Colonic mucosa (tissue), 4 donors: ENCODE measurements at regions not wholly inside any gene's neighbourhood (a gene's known extent, or its start where the extent isn't known, plus 50 kb on each side); places are given as distances from the start of the nearest gene placed in this dataset.

Source experiments
- DNase-seq: peaks from one replicate; pipeline ENCODE4 v3.0.0-alpha.2; 2020
- H3K27ac ChIP-seq: fragments of 200-600 bp; one replicate; pipeline ENCODE4 v1.8.0; 2021
- H3K27me3 ChIP-seq: fragments of 200-600 bp; one replicate; pipeline ENCODE4 v1.8.0; 2021
- H3K36me3 ChIP-seq: fragments of 200-600 bp; one replicate; pipeline ENCODE4 v1.8.0; 2021
- H3K4me1 ChIP-seq: fragments of 200-600 bp; one replicate; pipeline ENCODE4 v1.8.0; 2021; ENCODE audit warnings: mild to moderate bottlenecking
- H3K4me3 ChIP-seq: fragments of 200-600 bp; one replicate; pipeline ENCODE4 v1.8.0; 2021
- H3K9ac ChIP-seq, 2 donors: one replicate each; pipeline ENCODE4 v1.7.0; 2013; ENCODE audit warnings: control low read depth in 2 of 2, low read depth in 2 of 2, low read length in 2 of 2
- H3K9me3 ChIP-seq: fragments of 200-600 bp; one replicate; pipeline ENCODE4 v1.8.0; 2021
- intact Hi-C: fragments of 100-400 bp; cut with DNase I; formaldehyde crosslinking; loops from one replicate; pipeline ENCODE4 v1.14.1; 2022
- TF ChIP-seq, protein P1 (sequence below): fragments of 200-600 bp; IDR thresholded peaks from one replicate; pipeline ENCODE4 v1.8.0; 2022; ENCODE audit warnings: antibody characterized with exemption, mild to moderate bottlenecking
- donor health status: healthy.
- donor health status: DM: no; HTN: no; CAD: no.
- donor health status: DM: no; HTN: no; CAD: no.

DNA sequence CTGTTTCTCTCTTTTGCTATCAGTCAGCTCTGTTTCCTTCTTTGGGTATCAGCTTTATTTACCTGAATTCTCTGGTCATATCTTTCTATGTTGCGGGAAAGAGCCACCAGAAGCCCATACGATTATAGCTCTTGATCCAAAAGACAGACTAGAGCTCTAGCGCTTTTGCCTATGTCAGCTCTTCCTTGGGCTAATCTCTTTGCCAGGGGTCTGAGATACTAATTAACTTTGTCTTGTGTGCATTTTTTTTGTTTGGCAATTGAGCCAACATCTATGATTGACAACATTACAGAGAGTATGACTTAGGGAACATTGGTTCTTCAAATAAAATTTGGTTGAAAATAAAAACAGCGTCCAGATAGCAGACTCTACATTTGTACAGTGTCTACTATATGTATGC is 603.0 kb downstream of the KCTD16 start:
- Histone ChIP-seq H3K27me3 (no peaks in the 10 kb centered on the region), H3K27ac (no peak overlapping the region), H3K9me3 (no peaks in the 10 kb centered on the region), H3K9ac (no peak overlapping the region), H3K36me3 (no peaks in the 10 kb centered on the region), H3K4me3 (no peak overlapping the region), H3K4me1 (no peaks in the 10 kb centered on the region)
- no peak for DNase-seq
- TF ChIP-seq, protein P1, sequence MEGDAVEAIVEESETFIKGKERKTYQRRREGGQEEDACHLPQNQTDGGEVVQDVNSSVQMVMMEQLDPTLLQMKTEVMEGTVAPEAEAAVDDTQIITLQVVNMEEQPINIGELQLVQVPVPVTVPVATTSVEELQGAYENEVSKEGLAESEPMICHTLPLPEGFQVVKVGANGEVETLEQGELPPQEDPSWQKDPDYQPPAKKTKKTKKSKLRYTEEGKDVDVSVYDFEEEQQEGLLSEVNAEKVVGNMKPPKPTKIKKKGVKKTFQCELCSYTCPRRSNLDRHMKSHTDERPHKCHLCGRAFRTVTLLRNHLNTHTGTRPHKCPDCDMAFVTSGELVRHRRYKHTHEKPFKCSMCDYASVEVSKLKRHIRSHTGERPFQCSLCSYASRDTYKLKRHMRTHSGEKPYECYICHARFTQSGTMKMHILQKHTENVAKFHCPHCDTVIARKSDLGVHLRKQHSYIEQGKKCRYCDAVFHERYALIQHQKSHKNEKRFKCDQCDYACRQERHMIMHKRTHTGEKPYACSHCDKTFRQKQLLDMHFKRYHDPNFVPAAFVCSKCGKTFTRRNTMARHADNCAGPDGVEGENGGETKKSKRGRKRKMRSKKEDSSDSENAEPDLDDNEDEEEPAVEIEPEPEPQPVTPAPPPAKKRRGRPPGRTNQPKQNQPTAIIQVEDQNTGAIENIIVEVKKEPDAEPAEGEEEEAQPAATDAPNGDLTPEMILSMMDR, result no peak
- intact Hi-C loops, result no loop called here

DNA sequence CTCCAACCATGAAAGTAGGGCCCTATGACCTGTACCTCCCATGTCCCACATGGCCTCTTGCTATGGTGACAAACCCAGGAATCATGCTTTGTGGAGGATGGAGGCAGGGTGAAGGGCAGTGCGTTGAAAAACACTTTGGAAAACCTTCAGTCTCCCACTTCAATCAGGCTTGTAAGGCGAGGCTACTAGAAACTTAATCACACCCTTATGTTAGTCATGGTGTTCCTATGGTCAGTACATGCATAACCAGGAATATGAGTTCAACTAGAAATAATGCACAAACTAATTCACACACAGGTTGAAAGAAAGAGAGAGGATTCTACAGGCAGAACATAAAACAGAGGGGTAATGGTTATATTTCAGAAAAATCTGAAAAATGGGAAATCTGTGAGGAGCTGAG is 601.1 kb downstream of the KCTD16 start:
- Histone ChIP-seq H3K4me3 (no peak overlapping the region), H3K27me3 (no peaks in the 10 kb centered on the region), H3K9ac (no peak overlapping the region), H3K27ac (no peak overlapping the region), H3K9me3 (no peaks in the 10 kb centered on the region), H3K36me3 (no peaks in the 10 kb centered on the region), H3K4me1 (no peaks in the 10 kb centered on the region)
- TF ChIP-seq, protein P1, result no peak
- no peak for DNase-seq
- intact Hi-C loops, result no loop called here

DNA sequence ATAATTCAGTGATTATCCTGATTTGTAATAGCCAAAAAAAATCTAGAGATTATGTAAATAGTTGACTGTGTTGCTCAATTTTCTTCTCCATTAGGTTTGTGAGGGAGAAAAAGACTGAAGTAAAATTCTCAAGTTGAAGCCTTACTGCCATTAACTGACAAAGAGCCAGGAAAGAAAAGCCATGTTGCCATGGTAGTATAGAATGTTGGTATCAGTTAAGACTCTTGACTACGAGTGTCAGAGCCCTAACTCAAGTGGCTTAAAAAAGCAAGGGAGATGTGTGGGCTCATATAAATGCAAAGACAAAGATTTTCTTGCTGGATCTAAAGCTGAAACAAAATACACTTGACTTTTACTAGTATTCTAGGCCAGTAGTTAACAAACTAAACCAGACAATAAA is 571.7 kb downstream of the KCTD16 start:
- Histone ChIP-seq H3K27me3 (no peaks in the 10 kb centered on the region), H3K9ac (no peak overlapping the region), H3K9me3 (no peaks in the 10 kb centered on the region), H3K36me3 (no peaks in the 10 kb centered on the region), H3K4me1 (no peaks in the 10 kb centered on the region), H3K27ac (no peak overlapping the region), H3K4me3 (no peak overlapping the region)
- no peak for DNase-seq
- TF ChIP-seq, protein P1, result no peak
- intact Hi-C loops, result no loop called here

DNA sequence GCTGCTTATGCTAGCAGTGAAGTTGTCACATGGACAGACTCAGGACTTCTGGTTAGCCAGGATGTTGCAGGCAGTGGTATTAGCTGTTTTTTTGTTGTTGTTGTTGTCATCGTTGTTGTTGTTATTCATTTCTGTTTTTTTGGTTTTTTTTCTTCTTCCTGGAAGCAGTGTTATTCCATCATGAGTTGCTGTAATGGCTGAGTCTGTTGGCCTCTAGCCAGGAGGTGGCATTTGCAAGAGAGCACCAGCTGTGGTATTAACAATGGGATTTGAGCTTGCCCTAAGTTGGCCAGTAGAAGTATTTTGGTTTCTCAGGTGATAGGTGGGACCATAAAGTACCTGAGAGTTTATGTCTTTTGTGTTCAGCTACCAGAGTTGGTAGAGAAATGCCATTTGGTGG is 561.1 kb downstream of the KCTD16 start:
- DNase-seq, result no peak
- H3K27me3 ChIP-seq, result no peaks in the 10 kb centered on the region
- TF ChIP-seq, protein P1, result no peak
- intact Hi-C loops, result no loop called here
- H3K27ac ChIP-seq, result no peak overlapping the region
- H3K36me3 ChIP-seq, result no peaks in the 10 kb centered on the region
- H3K4me1 ChIP-seq, result no peaks in the 10 kb centered on the region
- H3K9me3 ChIP-seq, result no peaks in the 10 kb centered on the region
- H3K4me3 ChIP-seq, result no peak overlapping the region
- no peak overlapping the region for H3K9ac ChIP-seq

DNA sequence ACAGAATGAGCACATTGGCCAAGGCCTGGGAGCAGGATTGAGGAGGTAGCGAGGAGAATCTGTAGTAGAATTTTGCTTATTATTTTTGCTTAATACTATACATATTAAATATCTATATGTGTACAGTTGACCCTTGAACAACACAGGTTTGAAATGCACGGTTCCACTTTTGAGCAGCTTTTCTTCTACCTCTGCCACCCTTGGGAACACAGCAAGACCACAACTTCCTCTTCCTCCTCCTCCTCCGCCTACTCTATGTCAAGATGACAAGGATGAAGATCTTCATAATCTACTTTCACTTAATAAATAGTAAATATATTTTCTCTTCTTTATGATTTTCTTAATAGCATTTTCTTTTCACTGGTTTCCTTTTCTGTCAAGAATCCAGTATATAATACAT is 541.4 kb downstream of the KCTD16 start:
- no peaks in the 10 kb centered on the region for H3K27me3 ChIP-seq
- no peaks in the 10 kb centered on the region for H3K9me3 ChIP-seq
- TF ChIP-seq, protein P1, result no peak
- DNase-seq, result no peak
- intact Hi-C loops, result no loop called here
- H3K27ac ChIP-seq, result no peak overlapping the region
- no peak overlapping the region for H3K9ac ChIP-seq
- H3K4me3 ChIP-seq, result no peak overlapping the region
- H3K4me1 ChIP-seq, result no peaks in the 10 kb centered on the region
- H3K36me3 ChIP-seq, result no peaks in the 10 kb centered on the region

DNA sequence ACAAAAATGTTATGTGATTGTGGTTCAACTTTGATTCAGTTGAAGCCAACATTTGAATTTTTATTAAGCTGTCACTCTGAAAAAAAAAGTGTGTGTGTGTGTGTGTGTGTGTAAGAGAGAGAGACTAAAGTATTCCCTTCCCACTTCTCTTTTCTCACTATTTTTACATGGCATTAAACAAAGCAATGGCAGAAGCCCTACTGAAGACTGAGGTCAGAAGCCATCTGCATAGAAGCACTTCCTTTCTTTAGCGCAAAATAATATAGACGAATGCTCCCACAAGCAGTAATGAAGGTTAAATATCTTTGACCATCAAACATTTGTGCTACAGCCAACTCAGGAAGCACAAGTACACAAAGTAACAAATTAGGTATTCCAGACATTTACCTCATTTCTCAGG is 540.5 kb downstream of the KCTD16 start:
- intact Hi-C loops, result no loop called here
- H3K9ac ChIP-seq, result no peak overlapping the region
- H3K27me3 ChIP-seq, result no peaks in the 10 kb centered on the region
- no peaks in the 10 kb centered on the region for H3K36me3 ChIP-seq
- no peaks in the 10 kb centered on the region for H3K4me1 ChIP-seq
- H3K9me3 ChIP-seq, result no peaks in the 10 kb centered on the region
- DNase-seq, result no peak
- TF ChIP-seq, protein P1, result no peak
- H3K4me3 ChIP-seq, result no peak overlapping the region
- H3K27ac ChIP-seq, result no peak overlapping the region
